ENCODE measurements at regions not wholly inside any gene's neighbourhood (a gene's known extent, or its start where the extent isn't known, plus 50 kb on each side); places are given as distances from the start of the nearest gene placed in this dataset.

DNA sequence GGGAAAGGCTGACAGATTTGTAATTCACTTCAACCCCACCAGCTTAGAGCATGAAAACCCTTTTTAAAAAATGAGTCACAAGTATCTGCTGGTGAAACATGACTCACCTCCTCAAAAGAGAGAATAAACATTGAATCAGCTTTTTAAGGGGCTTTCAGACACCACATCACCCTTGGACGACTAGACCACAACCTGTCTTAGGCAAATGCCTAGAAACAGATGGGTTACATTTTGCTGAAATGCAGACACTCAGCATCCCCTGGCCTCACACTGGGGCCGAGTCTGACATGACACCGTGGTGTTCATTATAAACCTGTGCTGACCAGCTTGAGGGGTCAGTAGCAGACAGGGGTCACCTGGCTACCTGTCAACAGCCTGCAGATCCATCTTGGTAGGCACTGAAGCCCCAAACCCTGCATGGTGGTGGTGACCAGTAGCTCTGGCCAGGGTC, 175.3 kb upstream of the CST7 start:
- H3K4me1 Mint-ChIP-seq (ENCODE audit: low read depth), result peaks cover 6% of the 10 kb centered on the region
- peak; percentile 44 for DNase-seq
- H3K36me3 Mint-ChIP-seq (ENCODE audit: low read depth), result no peaks in the 10 kb centered on the region
- peaks cover 26% of the 10 kb centered on the region for H3K27me3 Mint-ChIP-seq
- CTCF ChIA-PET, result no interaction called here
- intact Hi-C loops (cut with micrococcal nuclease), result no loop called here
- H3K9me3 Mint-ChIP-seq, result peaks cover 10% of the 10 kb centered on the region
- TF ChIP-seq, protein P1, sequence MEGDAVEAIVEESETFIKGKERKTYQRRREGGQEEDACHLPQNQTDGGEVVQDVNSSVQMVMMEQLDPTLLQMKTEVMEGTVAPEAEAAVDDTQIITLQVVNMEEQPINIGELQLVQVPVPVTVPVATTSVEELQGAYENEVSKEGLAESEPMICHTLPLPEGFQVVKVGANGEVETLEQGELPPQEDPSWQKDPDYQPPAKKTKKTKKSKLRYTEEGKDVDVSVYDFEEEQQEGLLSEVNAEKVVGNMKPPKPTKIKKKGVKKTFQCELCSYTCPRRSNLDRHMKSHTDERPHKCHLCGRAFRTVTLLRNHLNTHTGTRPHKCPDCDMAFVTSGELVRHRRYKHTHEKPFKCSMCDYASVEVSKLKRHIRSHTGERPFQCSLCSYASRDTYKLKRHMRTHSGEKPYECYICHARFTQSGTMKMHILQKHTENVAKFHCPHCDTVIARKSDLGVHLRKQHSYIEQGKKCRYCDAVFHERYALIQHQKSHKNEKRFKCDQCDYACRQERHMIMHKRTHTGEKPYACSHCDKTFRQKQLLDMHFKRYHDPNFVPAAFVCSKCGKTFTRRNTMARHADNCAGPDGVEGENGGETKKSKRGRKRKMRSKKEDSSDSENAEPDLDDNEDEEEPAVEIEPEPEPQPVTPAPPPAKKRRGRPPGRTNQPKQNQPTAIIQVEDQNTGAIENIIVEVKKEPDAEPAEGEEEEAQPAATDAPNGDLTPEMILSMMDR (IDR thresholded peaks at IDR 0.05), result no peak
- POLR2A ChIA-PET, result no interaction called here
- no peak overlapping the region for H3K4me3 Mint-ChIP-seq
- no peak overlapping the region for H3K27ac Mint-ChIP-seq
- ATAC-seq, result peak; percentile 90

DNA sequence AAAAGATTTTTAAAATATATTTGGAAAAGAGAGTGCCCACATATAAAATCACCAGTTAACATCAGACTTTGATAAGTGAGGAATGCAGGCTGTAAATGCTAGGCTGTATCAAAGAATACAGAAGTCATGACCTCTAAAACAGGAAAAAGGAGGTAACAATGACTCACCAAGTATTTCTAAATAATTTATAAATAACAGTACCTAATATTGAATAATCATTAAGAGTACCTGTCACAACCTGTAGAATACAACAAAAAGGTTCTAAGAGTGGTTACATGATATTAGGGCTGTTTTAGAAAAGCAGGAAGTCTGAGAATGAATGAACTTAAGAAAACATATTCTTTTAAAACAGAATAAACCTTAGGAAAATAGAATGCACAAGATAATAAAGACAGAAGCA, 173.1 kb upstream of the CST7 start:
- no peaks in the 10 kb centered on the region for H3K36me3 Mint-ChIP-seq (ENCODE audit: low read depth)
- peaks cover 10% of the 10 kb centered on the region for H3K9me3 Mint-ChIP-seq
- no peak overlapping the region for H3K27ac Mint-ChIP-seq
- H3K27me3 Mint-ChIP-seq, result peaks cover 30% of the 10 kb centered on the region
- ChIA-PET POLR2A (no interaction called here), CTCF (no interaction called here)
- intact Hi-C loops (cut with micrococcal nuclease), result no loop called here
- ATAC-seq (no peak), DNase-seq (no peak)
- peaks cover 6% of the 10 kb centered on the region for H3K4me1 Mint-ChIP-seq (ENCODE audit: low read depth)
- TF ChIP-seq, protein P1 (IDR thresholded peaks at IDR 0.05), result no peak
- no peak overlapping the region for H3K4me3 Mint-ChIP-seq

DNA sequence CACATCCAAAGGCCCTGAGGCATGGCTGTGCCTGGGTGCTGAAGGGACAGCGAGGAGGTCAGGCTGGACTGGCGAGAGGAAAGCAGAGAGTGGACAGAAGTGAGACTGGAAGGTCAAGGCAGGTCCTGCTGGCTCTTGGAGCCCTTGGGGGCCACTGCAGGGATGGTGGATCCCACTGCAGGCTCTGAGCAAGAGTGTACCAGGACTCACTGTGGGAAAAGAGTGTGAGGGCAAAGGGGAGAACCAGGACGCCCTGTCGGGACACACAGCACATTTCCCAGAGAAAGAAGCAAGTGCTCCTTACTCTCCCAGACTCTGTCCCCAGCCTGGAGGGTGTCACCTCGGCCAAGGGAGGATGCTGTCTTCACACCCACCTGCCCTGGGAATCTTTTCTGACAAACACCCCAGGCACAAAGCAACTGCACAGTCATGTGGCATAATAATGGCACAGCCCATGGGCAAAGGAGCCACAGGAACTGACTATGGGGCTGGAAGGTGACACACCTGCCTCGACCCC, 172.3 kb upstream of the CST7 start:
- H3K4me3 Mint-ChIP-seq, result no peak overlapping the region
- peaks cover 10% of the 10 kb centered on the region for H3K9me3 Mint-ChIP-seq
- intact Hi-C loops (cut with micrococcal nuclease), result no loop called here
- ChIA-PET CTCF (no interaction called here), POLR2A (no interaction called here)
- H3K4me1 Mint-ChIP-seq (ENCODE audit: low read depth), result peaks cover 6% of the 10 kb centered on the region
- no peaks in the 10 kb centered on the region for H3K36me3 Mint-ChIP-seq (ENCODE audit: low read depth)
- DNase-seq, result no peak
- H3K27me3 Mint-ChIP-seq, result peaks cover 30% of the 10 kb centered on the region
- no peak for ATAC-seq
- TF ChIP-seq, protein P1 (IDR thresholded peaks at IDR 0.05), result no peak
- no peak overlapping the region for H3K27ac Mint-ChIP-seq

DNA sequence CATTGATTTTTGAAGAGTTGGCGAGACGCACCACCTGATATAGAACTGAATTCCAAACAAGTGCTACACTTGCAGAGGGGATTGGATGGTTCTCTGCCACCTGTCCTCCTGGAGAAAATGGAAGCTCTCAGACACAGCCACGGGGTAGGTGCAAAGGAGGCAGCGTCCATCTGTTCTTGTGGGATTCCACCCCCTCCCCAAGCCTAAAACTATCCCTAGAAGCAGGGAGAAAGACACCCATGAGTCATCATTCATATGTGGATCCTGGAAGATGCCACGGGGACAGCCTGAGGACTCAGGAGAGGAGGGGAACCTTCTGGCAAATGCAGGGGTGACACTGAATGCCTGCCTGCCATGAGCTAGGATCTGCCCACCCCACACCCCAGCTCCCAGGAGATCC, 171.3 kb upstream of the CST7 start:
- Mint-ChIP-seq H3K4me3 (no peak overlapping the region), H3K4me1 (ENCODE audit: low read depth) (peaks cover 6% of the 10 kb centered on the region), H3K27me3 (peaks cover 23% of the 10 kb centered on the region), H3K27ac (no peak overlapping the region), H3K36me3 (ENCODE audit: low read depth) (no peaks in the 10 kb centered on the region), H3K9me3 (peaks cover 10% of the 10 kb centered on the region)
- POLR2A ChIA-PET, result no interaction called here
- intact Hi-C loops (cut with micrococcal nuclease), result no loop called here
- no peak for ATAC-seq
- CTCF ChIA-PET, result no interaction called here
- TF ChIP-seq, protein P1 (IDR thresholded peaks at IDR 0.05), result no peak
- no peak for DNase-seq

DNA sequence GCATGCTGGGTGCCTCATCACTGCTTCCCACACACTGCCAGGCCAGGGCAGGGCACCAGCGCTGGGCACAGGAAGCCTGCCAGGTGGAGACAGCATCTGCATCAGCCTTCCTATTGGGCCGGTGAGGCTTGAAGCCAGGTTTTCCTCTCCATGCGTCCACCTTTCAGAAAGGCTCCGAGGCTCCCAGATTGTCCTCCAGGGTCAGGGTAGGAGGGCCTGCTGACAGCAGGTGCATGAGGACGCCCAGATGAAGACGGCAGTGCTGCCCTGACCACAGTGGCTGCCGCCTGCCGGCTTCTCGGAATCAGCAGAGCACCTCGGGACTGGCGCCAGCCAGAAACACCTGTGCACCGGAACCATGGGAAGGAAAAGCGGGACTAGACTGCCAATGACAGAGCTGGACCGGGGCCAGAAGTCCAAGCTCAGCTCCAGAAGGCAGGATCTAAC, 170.5 kb upstream of the CST7 start:
- ChIA-PET CTCF (no interaction called here), POLR2A (interaction anchor here (1.0 kb wide), 1 partner anchor 152 kb away, joined by 3 read pairs; no protein-coding TSS in a partner anchor)
- DNase-seq (no peak), ATAC-seq (no peak)
- Mint-ChIP-seq H3K4me1 (ENCODE audit: low read depth) (peaks cover 2% of the 10 kb centered on the region), H3K27ac (no peak overlapping the region), H3K36me3 (ENCODE audit: low read depth) (no peaks in the 10 kb centered on the region), H3K4me3 (no peak overlapping the region), H3K9me3 (peaks cover 10% of the 10 kb centered on the region), H3K27me3 (peaks cover 22% of the 10 kb centered on the region)
- intact Hi-C loops (cut with micrococcal nuclease), result no loop called here
- TF ChIP-seq, protein P1 (IDR thresholded peaks at IDR 0.05), result no peak
